Activated naive CD8-positive, alpha-beta T cell treated with anti-CD3 and anti-CD28 coated beads, Interleukin-2, amount 10 ng/mL, durations not matched to agents 7 days and 5 days (primary cell): ENCODE measurements at regions not wholly inside any gene's neighbourhood (a gene's known extent, or its start where the extent isn't known, plus 50 kb on each side); places are given as distances from the start of the nearest gene placed in this dataset.

Experiments
- ATAC-seq: fragments of 150-1000 bp; cut with Tn5 transposase; one replicate; pipeline ENCODE4 v1.10.0; 2021; ENCODE audit warnings: low read depth, moderate library complexity
- POLR2A ChIA-PET: fragments of 350-600 bp; sonication (Branson Sonifier 250); formaldehyde crosslinking; loops from one replicate; lab custom pipeline; 2021; ENCODE audit warnings: antibody characterized with exemption; lab: Charles Lee
- DNase-seq: peaks from one replicate; pipeline ENCODE4 v3.0.0; 2021
- H3K27ac Mint-ChIP-seq: one replicate; pipeline ENCODE4 v1.8.0; 2022; ENCODE audit warnings: mild to moderate bottlenecking, mixed read lengths
- H3K27me3 Mint-ChIP-seq: one replicate; pipeline ENCODE4 v1.8.0; 2022; ENCODE audit warnings: mild to moderate bottlenecking, moderate library complexity, mixed read lengths
- H3K36me3 Mint-ChIP-seq: one replicate; pipeline ENCODE4 v1.8.0; 2021; ENCODE audit warnings: mild to moderate bottlenecking, mixed read lengths
- H3K4me1 Mint-ChIP-seq: one replicate; pipeline ENCODE4 v1.8.0; 2021; ENCODE audit warnings: mixed read lengths
- H3K4me3 Mint-ChIP-seq: one replicate; pipeline ENCODE4 v1.8.0; 2022; ENCODE audit warnings: mild to moderate bottlenecking, moderate library complexity, mixed read lengths
- H3K9me3 Mint-ChIP-seq: one replicate; pipeline ENCODE4 v1.8.0; 2021; ENCODE audit warnings: mixed read lengths

DNA sequence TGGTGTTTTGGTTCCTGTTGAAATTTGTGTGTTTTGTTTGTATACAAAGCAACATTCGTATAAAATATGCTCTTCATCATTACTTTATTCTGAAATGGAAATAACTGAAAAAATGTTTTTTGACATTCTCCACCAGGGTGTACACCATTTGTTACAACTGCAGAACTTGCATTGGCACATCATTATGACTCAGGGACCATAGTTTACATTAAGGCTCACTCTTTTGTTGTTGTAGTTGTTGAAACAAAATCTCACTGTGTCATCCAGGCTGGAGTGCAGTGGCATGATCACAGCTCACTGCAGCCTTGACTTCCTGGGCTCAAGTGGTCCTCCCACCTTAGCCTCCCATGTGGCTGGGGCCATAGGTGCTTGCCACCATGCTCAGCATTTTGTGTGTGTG is 676.6 kb downstream of the TDRD15 start:
- Mint-ChIP-seq H3K36me3 (no peaks in the 10 kb centered on the region), H3K27ac (no peak overlapping the region), H3K9me3 (peaks cover 5% of the 10 kb centered on the region), H3K27me3 (no peaks in the 10 kb centered on the region), H3K4me3 (no peak overlapping the region), H3K4me1 (no peaks in the 10 kb centered on the region)
- POLR2A ChIA-PET = no interaction called here
- DNase-seq (no peak), ATAC-seq (no peak)

GRCh38 chr2:21803550-21803949 is 679.8 kb downstream of the TDRD15 start:
- Mint-ChIP-seq H3K27me3 (no peaks in the 10 kb centered on the region), H3K4me1 (no peaks in the 10 kb centered on the region), H3K4me3 (no peak overlapping the region), H3K9me3 (no peaks in the 10 kb centered on the region), H3K36me3 (no peaks in the 10 kb centered on the region), H3K27ac (no peak overlapping the region)
- POLR2A ChIA-PET = no interaction called here
- no peak for ATAC-seq
- no peak for DNase-seq

DNA sequence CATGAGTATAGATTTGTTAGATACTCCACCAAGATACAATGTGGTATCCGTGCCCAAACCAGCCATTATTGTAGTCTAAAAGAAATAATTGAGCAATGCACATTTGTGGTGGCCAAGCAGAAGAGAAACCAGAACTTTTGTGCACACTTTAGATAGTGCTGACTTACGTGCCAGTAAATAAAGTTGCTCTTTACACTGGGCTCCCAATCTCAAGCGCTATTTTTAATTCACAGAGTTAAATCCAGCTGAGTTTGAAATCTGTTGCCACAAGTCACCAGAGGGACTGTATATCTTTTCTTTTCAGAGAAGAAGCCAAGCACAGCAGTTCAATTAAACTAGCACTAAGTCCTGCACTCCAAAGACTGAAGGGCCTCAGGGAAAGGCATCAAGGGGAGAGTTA is 680.4 kb downstream of the TDRD15 start:
- no peak overlapping the region for H3K27ac Mint-ChIP-seq
- H3K9me3 Mint-ChIP-seq = no peaks in the 10 kb centered on the region
- H3K4me3 Mint-ChIP-seq = no peak overlapping the region
- H3K36me3 Mint-ChIP-seq = no peaks in the 10 kb centered on the region
- POLR2A ChIA-PET = no interaction called here
- H3K27me3 Mint-ChIP-seq = no peaks in the 10 kb centered on the region
- ATAC-seq (no peak), DNase-seq (no peak)
- no peaks in the 10 kb centered on the region for H3K4me1 Mint-ChIP-seq

DNA sequence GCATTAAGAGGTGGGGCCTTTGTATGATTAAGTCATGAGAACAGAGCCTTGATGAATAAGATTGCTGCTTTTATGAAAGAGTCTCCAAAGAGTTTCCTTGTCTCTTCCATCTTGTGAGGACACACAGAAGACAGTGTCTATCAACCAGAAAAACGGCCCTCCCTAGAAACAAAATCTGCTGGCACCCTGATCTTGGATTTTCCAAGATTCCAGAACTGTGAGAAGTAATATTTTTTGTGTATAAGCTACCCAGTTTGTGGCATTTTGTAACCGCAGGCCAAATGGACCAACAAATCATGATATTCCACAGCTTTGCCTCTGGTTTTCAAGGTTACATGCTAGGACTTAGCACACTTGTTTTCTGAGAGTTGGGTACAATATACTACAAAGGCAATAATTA is 687.8 kb downstream of the TDRD15 start:
- no peak for ATAC-seq
- no peak overlapping the region for H3K27ac Mint-ChIP-seq

GRCh38 chr2:21812766-21813165 is 689.0 kb downstream of the TDRD15 start:
- H3K4me3 Mint-ChIP-seq = no peak overlapping the region
- no peaks in the 10 kb centered on the region for H3K36me3 Mint-ChIP-seq
- H3K4me1 Mint-ChIP-seq = no peaks in the 10 kb centered on the region
- DNase-seq = no peak
- no peaks in the 10 kb centered on the region for H3K27me3 Mint-ChIP-seq
- POLR2A ChIA-PET = no interaction called here
- H3K9me3 Mint-ChIP-seq = peaks cover 3% of the 10 kb centered on the region
- no peak for ATAC-seq
- H3K27ac Mint-ChIP-seq = no peak overlapping the region

More for the DNA sequence above, 687.8 kb downstream of the TDRD15 start:
- DNase-seq = no peak
- Mint-ChIP-seq H3K4me1 (no peaks in the 10 kb centered on the region), H3K36me3 (no peaks in the 10 kb centered on the region), H3K27me3 (no peaks in the 10 kb centered on the region), H3K4me3 (no peak overlapping the region), H3K9me3 (peaks cover 1% of the 10 kb centered on the region)
- POLR2A ChIA-PET = no interaction called here

- H3K27me3 Mint-ChIP-seq = no peaks in the 10 kb centered on the region
- H3K4me1 Mint-ChIP-seq = no peaks in the 10 kb centered on the region
- H3K27ac Mint-ChIP-seq = no peak overlapping the region
- DNase-seq (no peak), ATAC-seq (no peak)
- H3K9me3 Mint-ChIP-seq = peaks cover 3% of the 10 kb centered on the region
- no peaks in the 10 kb centered on the region for H3K36me3 Mint-ChIP-seq
- POLR2A ChIA-PET = no interaction called here
- no peak overlapping the region for H3K4me3 Mint-ChIP-seq
Observed at GRCh38 chr2:21814588-21815149, 690.9 kb downstream of the TDRD15 start.

DNA sequence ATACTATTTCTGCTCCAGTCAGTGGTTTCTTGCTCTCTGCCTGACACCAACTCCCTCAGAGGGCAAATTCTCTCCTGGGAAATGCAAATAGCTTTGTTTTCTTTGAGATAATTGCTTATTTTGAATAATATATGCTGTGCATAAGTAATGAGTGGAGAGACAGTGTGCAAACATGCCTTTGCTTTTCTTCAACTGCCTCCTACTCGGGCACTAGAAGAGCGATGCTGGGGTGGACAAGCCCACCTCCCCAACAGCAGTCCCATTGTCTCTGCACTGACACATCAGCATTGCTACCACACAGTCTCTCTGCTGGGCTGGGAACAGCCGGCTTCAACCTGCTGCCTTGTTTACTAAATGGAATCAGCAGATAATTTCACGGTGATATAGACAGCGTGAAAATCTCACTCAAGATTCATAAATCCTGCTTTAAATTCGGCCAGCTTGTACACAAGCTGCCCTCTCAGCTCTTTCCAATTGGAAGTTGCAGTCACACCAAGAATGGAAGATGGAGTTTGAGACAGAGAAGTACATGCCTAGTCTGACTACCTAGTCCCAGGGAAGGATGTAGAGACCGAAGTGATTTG is 694.5 kb downstream of the TDRD15 start:
- H3K9me3 Mint-ChIP-seq = peaks cover 4% of the 10 kb centered on the region
- ATAC-seq = no peak
- no peak overlapping the region for H3K27ac Mint-ChIP-seq
- no peaks in the 10 kb centered on the region for H3K36me3 Mint-ChIP-seq
- H3K27me3 Mint-ChIP-seq = no peaks in the 10 kb centered on the region
- no peak overlapping the region for H3K4me3 Mint-ChIP-seq
- POLR2A ChIA-PET = no interaction called here
- DNase-seq = no peak
- no peaks in the 10 kb centered on the region for H3K4me1 Mint-ChIP-seq

DNA sequence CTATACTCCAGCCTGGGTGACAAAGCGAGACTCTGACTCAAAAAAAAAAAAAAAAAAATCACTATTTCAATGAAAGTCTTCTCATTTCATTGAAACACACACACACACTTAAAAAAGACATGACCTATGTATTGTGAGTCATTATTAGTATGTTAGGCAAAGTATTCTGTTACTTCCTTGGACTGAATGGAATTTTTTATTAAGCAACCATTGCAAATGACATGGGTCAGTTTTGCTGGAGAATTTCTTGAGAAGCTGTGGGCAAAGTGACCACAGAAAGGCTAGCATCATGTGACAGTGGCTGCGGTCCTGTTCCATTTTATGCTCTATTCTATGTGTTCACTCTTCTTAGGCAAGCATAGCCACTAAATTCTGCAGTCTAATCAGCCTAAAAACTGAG is 695.7 kb downstream of the TDRD15 start:
- H3K27me3 Mint-ChIP-seq = no peaks in the 10 kb centered on the region
- ATAC-seq (no peak), DNase-seq (no peak)
- H3K4me3 Mint-ChIP-seq = no peak overlapping the region
- H3K9me3 Mint-ChIP-seq = peaks cover 4% of the 10 kb centered on the region
- no peaks in the 10 kb centered on the region for H3K4me1 Mint-ChIP-seq
- no peaks in the 10 kb centered on the region for H3K36me3 Mint-ChIP-seq
- POLR2A ChIA-PET = no interaction called here
- H3K27ac Mint-ChIP-seq = no peak overlapping the region

DNA sequence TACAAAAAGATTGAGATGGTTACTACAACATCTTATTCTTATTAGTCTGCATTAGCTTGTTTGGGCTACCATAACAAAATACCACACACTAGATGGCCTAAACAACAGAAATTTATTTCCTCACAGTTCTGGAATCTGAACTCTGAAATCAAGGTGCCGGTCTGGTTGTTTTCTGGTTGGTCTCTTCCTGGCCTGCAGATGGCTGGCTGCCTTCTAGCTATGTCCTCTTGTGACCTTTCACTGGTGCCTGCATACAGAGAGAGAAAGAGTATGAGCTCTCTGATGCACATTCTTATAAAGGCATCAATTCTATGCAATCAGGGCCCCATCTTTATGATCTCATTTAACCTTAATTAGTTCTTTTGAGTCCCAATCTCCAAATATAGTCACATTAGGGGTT is 696.5 kb downstream of the TDRD15 start:
- H3K4me3 Mint-ChIP-seq = no peak overlapping the region
- DNase-seq (no peak), ATAC-seq (no peak)
- POLR2A ChIA-PET = no interaction called here
- no peaks in the 10 kb centered on the region for H3K4me1 Mint-ChIP-seq
- no peaks in the 10 kb centered on the region for H3K36me3 Mint-ChIP-seq
- no peaks in the 10 kb centered on the region for H3K27me3 Mint-ChIP-seq
- no peak overlapping the region for H3K27ac Mint-ChIP-seq
- H3K9me3 Mint-ChIP-seq = peaks cover 5% of the 10 kb centered on the region

DNA sequence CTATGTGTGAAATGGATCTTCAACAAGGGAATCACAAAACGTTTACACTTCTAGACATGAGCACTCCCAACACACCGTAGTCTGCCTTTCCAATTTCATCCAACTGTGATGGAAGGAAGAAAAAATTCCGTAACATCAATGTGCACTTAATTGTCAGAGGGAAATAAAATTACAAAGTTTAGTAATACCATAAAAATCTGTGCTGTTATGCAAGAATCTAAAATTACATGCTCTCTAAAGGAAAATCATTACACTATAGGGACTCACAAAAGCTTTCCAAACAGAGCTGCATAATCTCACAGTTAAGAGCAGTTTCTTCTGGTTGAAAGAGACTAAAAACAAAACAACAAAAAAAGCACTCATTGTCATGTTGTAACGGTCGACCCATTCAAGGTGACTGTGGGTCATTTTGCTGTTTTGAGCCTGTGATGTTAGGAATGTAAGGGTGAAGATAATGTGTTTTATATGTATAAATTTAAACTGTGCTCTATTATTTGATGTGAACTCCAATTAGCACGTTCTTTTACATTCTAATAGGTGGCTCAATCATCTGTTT is 698.0 kb downstream of the TDRD15 start:
- H3K27me3 Mint-ChIP-seq = no peaks in the 10 kb centered on the region
- peaks cover 4% of the 10 kb centered on the region for H3K9me3 Mint-ChIP-seq
- no peak overlapping the region for H3K27ac Mint-ChIP-seq
- H3K4me3 Mint-ChIP-seq = no peak overlapping the region
- POLR2A ChIA-PET = no interaction called here
- ATAC-seq = no peak
- DNase-seq = no peak
- no peaks in the 10 kb centered on the region for H3K4me1 Mint-ChIP-seq
- H3K36me3 Mint-ChIP-seq = no peaks in the 10 kb centered on the region

DNA sequence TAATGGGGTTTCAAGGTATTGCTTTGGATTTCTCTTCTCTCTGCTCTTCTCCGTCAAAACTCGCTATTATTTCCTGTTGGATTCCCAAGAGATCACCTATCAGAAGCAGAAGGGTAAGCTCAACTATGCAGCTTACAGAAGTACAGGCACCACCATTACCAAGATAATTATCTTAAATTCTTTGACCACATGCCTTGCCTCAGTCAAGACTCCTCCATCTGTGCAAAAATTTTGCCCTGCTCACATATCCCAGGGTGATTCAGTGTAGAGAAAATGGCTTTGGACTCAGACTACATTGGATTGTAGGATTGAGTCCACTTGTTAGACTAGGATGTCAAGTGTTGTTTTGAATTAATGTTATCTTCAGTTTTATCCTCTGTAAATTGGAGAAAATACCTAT is 698.7 kb downstream of the TDRD15 start:
- peaks cover 4% of the 10 kb centered on the region for H3K9me3 Mint-ChIP-seq
- no peaks in the 10 kb centered on the region for H3K36me3 Mint-ChIP-seq
- no peak overlapping the region for H3K4me3 Mint-ChIP-seq
- H3K4me1 Mint-ChIP-seq = no peaks in the 10 kb centered on the region
- ATAC-seq (no peak), DNase-seq (no peak)
- H3K27ac Mint-ChIP-seq = no peak overlapping the region
- POLR2A ChIA-PET = no interaction called here
- no peaks in the 10 kb centered on the region for H3K27me3 Mint-ChIP-seq

GRCh38 chr2:21833767-21834166 is 710.0 kb downstream of the TDRD15 start:
- no peaks in the 10 kb centered on the region for H3K36me3 Mint-ChIP-seq
- no peak overlapping the region for H3K4me3 Mint-ChIP-seq
- no peak for DNase-seq
- POLR2A ChIA-PET = no interaction called here
- H3K27ac Mint-ChIP-seq = no peak overlapping the region
- H3K9me3 Mint-ChIP-seq = peaks cover 10% of the 10 kb centered on the region
- ATAC-seq = no peak
- H3K27me3 Mint-ChIP-seq = no peaks in the 10 kb centered on the region
- no peaks in the 10 kb centered on the region for H3K4me1 Mint-ChIP-seq

DNA sequence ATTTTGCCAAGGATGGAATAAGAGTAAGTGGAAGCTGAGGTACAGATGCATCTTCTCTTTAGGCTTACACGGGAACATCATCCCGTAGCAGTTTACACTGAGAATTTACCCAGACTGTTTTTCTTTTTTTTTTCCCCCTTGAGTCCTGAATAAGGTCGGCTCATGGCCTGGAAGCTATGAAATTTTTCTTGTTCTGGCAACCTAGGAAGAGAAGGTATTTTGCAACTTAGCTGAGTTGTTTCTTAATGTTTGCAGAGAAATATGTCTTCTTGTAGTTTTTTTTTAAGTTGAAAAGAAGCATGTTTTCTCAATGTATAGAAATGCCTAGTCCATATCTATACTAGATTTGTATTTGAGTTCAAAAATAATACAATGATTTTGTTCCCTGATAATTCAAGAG is 712.5 kb downstream of the TDRD15 start:
- no peak for DNase-seq
- H3K4me3 Mint-ChIP-seq = no peak overlapping the region
- H3K27me3 Mint-ChIP-seq = no peaks in the 10 kb centered on the region
- H3K27ac Mint-ChIP-seq = no peak overlapping the region
- POLR2A ChIA-PET = no interaction called here
- ATAC-seq = no peak
- H3K9me3 Mint-ChIP-seq = peaks cover 5% of the 10 kb centered on the region
- no peaks in the 10 kb centered on the region for H3K4me1 Mint-ChIP-seq
- H3K36me3 Mint-ChIP-seq = no peaks in the 10 kb centered on the region

GRCh38 chr2:21836719-21837118 is 713.0 kb downstream of the TDRD15 start:
- Mint-ChIP-seq H3K27ac (no peak overlapping the region), H3K4me3 (no peak overlapping the region), H3K9me3 (peaks cover 3% of the 10 kb centered on the region), H3K4me1 (no peaks in the 10 kb centered on the region), H3K27me3 (no peaks in the 10 kb centered on the region), H3K36me3 (no peaks in the 10 kb centered on the region)
- no peak for DNase-seq
- POLR2A ChIA-PET = no interaction called here
- no peak for ATAC-seq
